H1 (cell line): ENCODE measurements at regions not wholly inside any gene's neighbourhood (a gene's known extent, or its start where the extent isn't known, plus 50 kb on each side); places are given as distances from the start of the nearest gene placed in this dataset.

Experiments used
- CTCF ChIA-PET: fragments of 300-600 bp; sonication (Branson Sonifier 250); formaldehyde crosslinking; loops from one replicate; lab custom pipeline; 2021; ENCODE audit not compliant: partially characterized antibody; lab: Charles Lee
- POLR2A ChIA-PET: fragments of 300-600 bp; sonication (Branson Sonifier 250); formaldehyde crosslinking; loops from one replicate; lab custom pipeline; 2021; ENCODE audit warnings: inconsistent platforms; ENCODE audit not compliant: partially characterized antibody; lab: Charles Lee
- DNase-seq, 2 experiments: peaks; one replicate each; pipeline versions ENCODE4 v3.0.0 to v3.0.0-alpha.2; 2010 to 2022; ENCODE audit warnings: low spot score in 2 of 2, low read depth in 1 of 2, mixed read lengths in 1 of 2
- FAIRE-seq: peaks from 2 replicates; lab custom pipeline; 2011; peaks lifted over from hg19 to GRCh38; lab: Jason Lieb, UNC
- H2AFZ ChIP-seq: 2 replicates; pipeline ENCODE4 v1.8.1; 2012; ENCODE audit warnings: low read length, inconsistent platforms
- H2AK5ac ChIP-seq: 2 replicates; pipeline ENCODE4 v1.6.1; 2013; ENCODE audit warnings: low read depth, low read length
- H2BK120ac ChIP-seq: replicated peaks from 2 replicates; pipeline ENCODE3; 2013; ENCODE audit warnings: low read depth, low read length, inconsistent platforms
- H2BK12ac ChIP-seq: 2 replicates; pipeline ENCODE4 v1.6.1; 2013; ENCODE audit warnings: low read depth, low read length
- H2BK15ac ChIP-seq: 2 replicates; pipeline ENCODE4 v1.6.1; 2013; ENCODE audit warnings: low read length
- H2BK20ac ChIP-seq: 2 replicates; pipeline ENCODE4 v1.6.1; 2013; ENCODE audit warnings: low read length
- H2BK5ac ChIP-seq: 2 replicates; pipeline ENCODE4 v1.6.1; 2013; ENCODE audit warnings: low read depth, low read length
- H3K14ac ChIP-seq: 2 replicates; pipeline ENCODE4 v1.6.1; 2013; ENCODE audit warnings: inconsistent platforms; ENCODE audit not compliant: insufficient read length
- H3K18ac ChIP-seq: 2 replicates; pipeline ENCODE4 v1.6.1; 2013; ENCODE audit warnings: low read length; ENCODE audit errors: extremely low read depth
- H3K23ac ChIP-seq: 2 replicates; pipeline ENCODE4 v1.6.1; 2013; ENCODE audit warnings: inconsistent platforms; ENCODE audit not compliant: insufficient read length
- H3K23me2 ChIP-seq: 2 replicates; pipeline ENCODE4 v1.6.1; 2013; ENCODE audit warnings: low read depth, low read length
- H3K27ac ChIP-seq: 2 replicates; pipeline ENCODE4 v1.6.1; 2011; ENCODE audit warnings: low read depth, low read length, inconsistent platforms
- H3K27me3 ChIP-seq, 4 experiments: replicated peaks in 1 of 4; 1 replicate in 1 of 4; 2 replicates in 3 of 4; pipeline versions ENCODE4 v1.6.1 to v1.8.1; 2011 to 2013; ENCODE audit warnings: low read length in 3 of 4, mild to moderate bottlenecking in 3 of 4, inconsistent platforms in 2 of 4, mixed read lengths in 2 of 4, moderate library complexity in 1 of 4; ENCODE audit not compliant: control insufficient read depth in 3 of 4, insufficient read depth in 3 of 4; ENCODE audit errors: extremely low read depth in 1 of 4
- H3K36me3 ChIP-seq, 4 experiments: 2 replicates each; pipeline versions ENCODE4 v1.6.1 to v1.8.1; 2011 to 2013; ENCODE audit warnings: mild to moderate bottlenecking in 4 of 4, low read length in 3 of 4, moderate library complexity in 2 of 4, control low read depth in 1 of 4, inconsistent platforms in 1 of 4; ENCODE audit not compliant: insufficient read depth in 4 of 4, control insufficient read depth in 2 of 4
- H3K4ac ChIP-seq: replicated peaks from 2 replicates; pipeline ENCODE3; 2013; ENCODE audit warnings: low read length, low read depth, mixed read lengths, inconsistent platforms; ENCODE audit not compliant: insufficient read length
- H3K4me1 ChIP-seq, 4 experiments: replicated peaks in 1 of 4; 1 replicate in 1 of 4; 2 replicates in 3 of 4; pipeline versions ENCODE4 v1.6.1 to v1.8.1; 2011 to 2013; ENCODE audit warnings: low read length in 3 of 4, inconsistent platforms in 2 of 4, mixed read lengths in 1 of 4; ENCODE audit not compliant: insufficient read depth in 4 of 4, control insufficient read depth in 3 of 4
- H3K4me2 ChIP-seq, 2 experiments: 2 replicates each; pipeline versions ENCODE4 v1.6.1 to v1.8.1; 2011 to 2013; ENCODE audit warnings: low read depth in 2 of 2, low read length in 2 of 2, control low read depth in 1 of 2, inconsistent platforms in 1 of 2, mild to moderate bottlenecking in 1 of 2; ENCODE audit not compliant: insufficient read depth in 1 of 2
- H3K4me3 ChIP-seq, 4 experiments: fragments of 200-600, 300-600 bp in 1 of 4; sonication (generic), shearing (Covaris generic), sonication (Bioruptor Twin) in 1 of 4; 2 replicates each; pipeline versions ENCODE4 v1.5.1 to v1.8.1; 2011 to 2016; ENCODE audit warnings: low read length in 4 of 4, low read depth in 3 of 4, control low read depth in 2 of 4, inconsistent platforms in 2 of 4, mild to moderate bottlenecking in 2 of 4, mixed read lengths in 1 of 4, moderate library complexity in 1 of 4; ENCODE audit not compliant: insufficient read depth in 2 of 4; ENCODE audit errors: extremely low read depth in 1 of 4
- H3K56ac ChIP-seq: replicated peaks from 2 replicates; pipeline ENCODE3; 2013; ENCODE audit warnings: low read depth, mild to moderate bottlenecking, mixed read lengths, low read length, inconsistent platforms; ENCODE audit not compliant: insufficient read length
- H3K79me1 ChIP-seq: 2 replicates; pipeline ENCODE4 v1.6.1; 2013; ENCODE audit warnings: low read depth, low read length, control low read depth
- H3K79me2 ChIP-seq, 2 experiments: 2 replicates each; pipeline versions ENCODE4 v1.6.1 to v1.8.1; 2012 to 2013; ENCODE audit warnings: low read length in 2 of 2, mild to moderate bottlenecking in 2 of 2, inconsistent platforms in 1 of 2; ENCODE audit not compliant: insufficient read depth in 2 of 2, control insufficient read depth in 1 of 2
- H3K9ac ChIP-seq, 4 experiments: replicated peaks in 1 of 4; 1 replicate in 1 of 4; 2 replicates in 3 of 4; pipeline versions ENCODE4 v1.6.1 to v1.8.1; 2011 to 2013; ENCODE audit warnings: low read depth in 3 of 4, low read length in 3 of 4, control low read depth in 2 of 4, mild to moderate bottlenecking in 2 of 4, moderate library complexity in 2 of 4, inconsistent platforms in 1 of 4; ENCODE audit errors: extremely low read depth in 1 of 4
- H3K9me3 ChIP-seq, 2 experiments: 2 replicates each; pipeline versions ENCODE4 v1.6.1 to v1.8.1; 2012 to 2013; ENCODE audit warnings: mild to moderate bottlenecking in 2 of 2, moderate library complexity in 2 of 2, control low read depth in 1 of 2, inconsistent platforms in 1 of 2, low read depth in 1 of 2, low read length in 1 of 2, mixed read lengths in 1 of 2; ENCODE audit not compliant: insufficient read depth in 2 of 2
- H4K20me1 ChIP-seq, 2 experiments: replicated peaks in 1 of 2; 2 replicates each; pipeline versions ENCODE3 to v1.8.1; 2011 to 2013; ENCODE audit warnings: inconsistent platforms in 2 of 2, low read length in 2 of 2, mild to moderate bottlenecking in 1 of 2; ENCODE audit not compliant: insufficient read depth in 2 of 2, control insufficient read depth in 1 of 2
- H4K5ac ChIP-seq: 2 replicates; pipeline ENCODE4 v1.6.1; 2013; ENCODE audit warnings: low read length, low read depth, mixed read lengths, inconsistent platforms; ENCODE audit not compliant: insufficient read length
- H4K8ac ChIP-seq: 2 replicates; pipeline ENCODE4 v1.8.0; 2013; ENCODE audit warnings: mild to moderate bottlenecking, moderate library complexity, low read length, inconsistent platforms; ENCODE audit not compliant: insufficient read depth; ENCODE audit errors: extremely low read depth
- H4K91ac ChIP-seq: replicated peaks from 2 replicates; pipeline ENCODE3; 2013; ENCODE audit warnings: low read length, mixed read lengths, inconsistent platforms; ENCODE audit not compliant: insufficient read length
- BRCA1 ChIP-seq: IDR thresholded peaks from 2 replicates; pipeline ENCODE4 v1.6.1; 2012; ENCODE audit warnings: low read depth, low read length, improper control_type of control experiment
- CBX8 ChIP-seq: fragments of 300-800, 300-1000 bp; sonication (generic); IDR thresholded peaks from 2 replicates; pipeline ENCODE4 v1.7.1; 2016; ENCODE audit warnings: low read depth, low read length, borderline replicate concordance
- HDAC2 ChIP-seq, 2 experiments: fragments of 300-600 bp in 1 of 2; sonication (generic) in 1 of 2; IDR thresholded peaks; 2 replicates each; pipeline ENCODE4 v1.6.1; 2011 to 2012; ENCODE audit warnings: low read depth in 2 of 2, low read length in 2 of 2, mild to moderate bottlenecking in 2 of 2, moderate library complexity in 2 of 2, borderline replicate concordance in 1 of 2, inconsistent platforms in 1 of 2
- KDM1A ChIP-seq: fragments of 200-600, 300-600 bp; sonication (generic); IDR thresholded peaks from 2 replicates; pipeline ENCODE4 v1.7.1; 2016; ENCODE audit warnings: mild to moderate bottlenecking, low read length, borderline replicate concordance
- POLR2A ChIP-seq, 2 experiments: IDR thresholded peaks; 1 replicate in 1 of 2; 2 replicates in 1 of 2; pipeline ENCODE4 v1.6.1; 2011; ENCODE audit warnings: low read depth in 2 of 2, low read length in 2 of 2, mild to moderate bottlenecking in 2 of 2; ENCODE audit errors: control extremely low read depth in 1 of 2
- RAD21 ChIP-seq, 2 experiments: IDR thresholded peaks in 1 of 2; conservative IDR thresholded peaks in 1 of 2; 2 replicates each; pipeline ENCODE4 v1.6.1; 2011; ENCODE audit warnings: low read depth in 2 of 2, low read length in 2 of 2, improper control_type of control experiment in 1 of 2, inconsistent platforms in 1 of 2, mild to moderate bottlenecking in 1 of 2, moderate library complexity in 1 of 2
- SIN3A ChIP-seq, 2 experiments: IDR thresholded peaks in 1 of 2; conservative IDR thresholded peaks in 1 of 2; 2 replicates each; pipeline ENCODE4 v1.6.1; 2011 to 2012; ENCODE audit warnings: low read length in 2 of 2, improper control_type of control experiment in 1 of 2, low read depth in 1 of 2, mild to moderate bottlenecking in 1 of 2
- SP2 ChIP-seq: IDR thresholded peaks from 2 replicates; pipeline ENCODE4 v1.6.1; 2012; ENCODE audit warnings: mild to moderate bottlenecking, low read length, inconsistent platforms
- SUZ12 ChIP-seq: fragments of 200-600 bp; sonication (generic); IDR thresholded peaks from 2 replicates; pipeline ENCODE4 v1.6.1; 2012; ENCODE audit warnings: mild to moderate bottlenecking, inconsistent platforms, low read length, moderate library complexity, mixed read lengths
- YY1 ChIP-seq: IDR thresholded peaks from 2 replicates; pipeline ENCODE4 v1.6.1; 2011; ENCODE audit warnings: low read depth, mild to moderate bottlenecking, low read length
- WGBS, 2 experiments: shearing (Covaris generic) in 1 of 2; methylation state at CpG; one replicate each; pipeline versions ENCODE4 v1.1.6 to v1.1.7; 2013 to 2015; ENCODE audit warnings: low lambda C conversion rate in 2 of 2, mixed read lengths in 2 of 2, inconsistent platforms in 1 of 2, low coverage in 1 of 2, missing lambda C conversion rate in 1 of 2; ENCODE audit not compliant: insufficient replicate concordance in 2 of 2, insufficient coverage in 1 of 2, insufficient read length in 1 of 2; ENCODE audit errors: extremely low coverage in 1 of 2, missing lambda C conversion rate in 1 of 2; 5-methylcytosine and 5-hydroxymethylcytosine counted together
- TF ChIP-seq, protein P1 (sequence below), 3 experiments: IDR thresholded peaks; 1 replicate in 2 of 3; 2 replicates in 1 of 3; pipeline versions ENCODE4 v1.5.1 to v1.6.1; 2011; ENCODE audit warnings: low read length in 3 of 3, mild to moderate bottlenecking in 3 of 3, inconsistent platforms in 2 of 3, low read depth in 1 of 3, moderate library complexity in 1 of 3; ENCODE audit not compliant: insufficient read depth in 1 of 3; ENCODE audit errors: control extremely low read depth in 1 of 3

GRCh38 chr5:128778474-128778873 lies 186.8 kb upstream of the SLC27A6 start:
- Histone ChIP-seq H3K79me1 (no peaks in the 10 kb centered on the region), H2BK20ac (no peak overlapping the region), H3K56ac (no peak overlapping the region), H3K36me3 (no peaks in the 10 kb centered on the region), H3K23ac (no peak overlapping the region), H2AK5ac (no peak overlapping the region), H4K5ac (no peak overlapping the region), H3K14ac (no peak overlapping the region), H2BK12ac (no peak overlapping the region), H3K9ac (no peak overlapping the region), H3K4ac (no peak overlapping the region), H3K79me2 (no peaks in the 10 kb centered on the region), H3K18ac (no peak overlapping the region), H2BK5ac (no peak overlapping the region), H3K4me1 (peaks cover 0 to 11% (median 1%) of the 10 kb centered on the region in 4 experiments; a peak in 3 of 7 replicates), H4K91ac (no peak overlapping the region), H3K9me3 (no peaks in the 10 kb centered on the region), H3K27ac (no peak overlapping the region), H3K27me3 (no peaks in the 10 kb centered on the region; a peak in 1 of 7 replicates), H4K20me1 (no peaks in the 10 kb centered on the region), H2BK15ac (no peak overlapping the region), H4K8ac (no peak overlapping the region), H3K4me3 (no peak overlapping the region; a peak in 1 of 8 replicates), H3K23me2 (no peaks in the 10 kb centered on the region), H3K4me2 (peak overlapping the region in 1 of 2 experiments; percentile 19; a peak in 1 of 4 replicates), H2BK120ac (no peak overlapping the region), H2AFZ (peak overlapping the region; percentile 77)
- 29% methylated on average over 5 of the region's 5 CpGs; no CpG with 5 or more reads in 1 of the 2 experiments for WGBS, 2 experiments
- DNase-seq (no peak), FAIRE-seq (no peak)
- CTCF ChIA-PET, result interaction anchor here (0.6 to 0.8 kb wide), 4 partner anchors 14 to 135 kb away, joined by 3 to 4 read pairs (median 3); no protein-coding TSS in a partner anchor
- POLR2A ChIA-PET, result no interaction called here
- TF ChIP-seq BRCA1, result no peak
- no peak for TF ChIP-seq SP2
- no peak for TF ChIP-seq SIN3A (conservative IDR thresholded peaks at IDR 0.05 in 1 of 2, IDR thresholded peaks at IDR 0.05 in 1 of 2; ENCODE audit: low read depth in 1 of 2, low read length in 2 of 2)
- TF ChIP-seq, protein P1, sequence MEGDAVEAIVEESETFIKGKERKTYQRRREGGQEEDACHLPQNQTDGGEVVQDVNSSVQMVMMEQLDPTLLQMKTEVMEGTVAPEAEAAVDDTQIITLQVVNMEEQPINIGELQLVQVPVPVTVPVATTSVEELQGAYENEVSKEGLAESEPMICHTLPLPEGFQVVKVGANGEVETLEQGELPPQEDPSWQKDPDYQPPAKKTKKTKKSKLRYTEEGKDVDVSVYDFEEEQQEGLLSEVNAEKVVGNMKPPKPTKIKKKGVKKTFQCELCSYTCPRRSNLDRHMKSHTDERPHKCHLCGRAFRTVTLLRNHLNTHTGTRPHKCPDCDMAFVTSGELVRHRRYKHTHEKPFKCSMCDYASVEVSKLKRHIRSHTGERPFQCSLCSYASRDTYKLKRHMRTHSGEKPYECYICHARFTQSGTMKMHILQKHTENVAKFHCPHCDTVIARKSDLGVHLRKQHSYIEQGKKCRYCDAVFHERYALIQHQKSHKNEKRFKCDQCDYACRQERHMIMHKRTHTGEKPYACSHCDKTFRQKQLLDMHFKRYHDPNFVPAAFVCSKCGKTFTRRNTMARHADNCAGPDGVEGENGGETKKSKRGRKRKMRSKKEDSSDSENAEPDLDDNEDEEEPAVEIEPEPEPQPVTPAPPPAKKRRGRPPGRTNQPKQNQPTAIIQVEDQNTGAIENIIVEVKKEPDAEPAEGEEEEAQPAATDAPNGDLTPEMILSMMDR (IDR thresholded peaks at IDR 0.05; ENCODE audit: control extremely low read depth in 1 of 3, insufficient read depth in 1 of 3, low read depth in 1 of 3, low read length in 3 of 3), result no peak
- TF ChIP-seq YY1, result no peak
- TF ChIP-seq HDAC2 (IDR thresholded peaks at IDR 0.05; ENCODE audit: borderline replicate concordance in 1 of 2, low read depth in 2 of 2, low read length in 2 of 2), result no peak
- TF ChIP-seq RAD21 (IDR thresholded peaks at IDR 0.05 in 1 of 2, conservative IDR thresholded peaks at IDR 0.05 in 1 of 2; ENCODE audit: low read depth in 2 of 2, low read length in 2 of 2), result no peak
- TF ChIP-seq KDM1A, result no peak
- no peak for TF ChIP-seq CBX8
- TF ChIP-seq POLR2A (IDR thresholded peaks at IDR 0.05; ENCODE audit: control extremely low read depth in 1 of 2, low read depth in 2 of 2, low read length in 2 of 2), result no peak
- no peak for TF ChIP-seq SUZ12
